HG03039 (cell line): ENCODE measurements at regions not wholly inside any gene's neighbourhood (a gene's known extent, or its start where the extent isn't known, plus 50 kb on each side); places are given as distances from the start of the nearest gene placed in this dataset.

Source experiments
- ATAC-seq: cut with Tn5 transposase; IDR thresholded peaks from one replicate; pipeline ENCODE4 v1.9.1; 2021; ENCODE audit warnings: mild to moderate bottlenecking, moderate library complexity; ENCODE audit not compliant: unreplicated experiment

DNA sequence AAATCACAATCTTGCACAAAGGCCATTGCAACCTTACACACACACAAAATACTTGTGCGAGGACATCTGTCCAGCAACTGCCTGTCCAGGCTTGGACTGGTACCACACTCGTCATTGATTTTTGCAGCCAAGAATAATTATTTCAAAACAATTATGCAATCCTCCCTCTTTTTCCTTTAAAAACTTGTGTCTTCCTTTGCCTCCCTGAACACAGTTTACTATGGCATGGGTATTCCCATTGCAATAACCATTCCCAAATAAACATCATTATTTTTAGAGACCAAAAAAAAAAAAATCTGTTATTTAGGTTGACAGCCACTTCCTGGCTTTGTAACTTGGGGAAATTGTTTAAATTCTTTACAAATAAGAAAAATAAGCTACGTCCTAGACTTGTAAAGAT is 54.0 kb downstream of the C11orf91 start:
- ATAC-seq: no peak

DNA sequence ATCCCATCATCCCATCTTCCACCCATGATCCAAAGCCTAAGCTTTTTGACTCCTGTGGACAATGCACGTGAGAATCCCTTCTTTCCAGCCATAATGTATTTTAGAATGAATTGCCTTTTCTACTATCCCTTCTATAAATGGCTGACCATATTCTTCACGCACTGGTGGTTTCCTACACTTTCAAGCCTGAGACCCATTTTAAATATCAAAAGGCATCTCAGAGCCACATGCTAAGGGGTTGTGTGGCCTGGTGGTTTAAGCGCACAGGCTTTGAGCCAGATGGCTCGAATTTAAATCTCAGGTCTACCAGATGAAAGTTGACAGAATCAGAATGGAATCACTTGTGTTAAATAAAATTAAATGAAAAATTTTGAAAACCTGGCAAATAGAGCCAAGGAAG is 54.5 kb downstream of the C11orf91 start:
- ATAC-seq: no peak

DNA sequence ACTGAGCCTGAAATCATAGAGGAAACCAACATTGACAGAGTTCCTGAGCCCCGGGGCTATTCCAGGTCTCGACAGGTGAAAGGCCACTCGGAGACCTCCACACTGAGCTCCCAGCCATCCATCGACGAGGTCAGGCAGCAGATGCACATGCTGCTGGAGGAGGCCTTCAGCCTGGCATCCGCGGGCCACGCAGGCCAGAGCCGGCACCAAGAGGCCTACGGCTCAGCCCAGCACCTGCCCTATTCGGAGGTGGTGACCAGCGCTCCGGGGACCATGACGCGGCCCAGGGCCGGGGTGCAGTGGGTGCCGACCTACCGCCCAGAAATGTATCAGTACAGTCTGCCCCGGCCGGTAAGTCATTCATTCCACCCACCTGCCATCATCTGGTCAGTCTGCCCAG is 54.9 kb downstream of the C11orf91 start:
- ATAC-seq: no peak

DNA sequence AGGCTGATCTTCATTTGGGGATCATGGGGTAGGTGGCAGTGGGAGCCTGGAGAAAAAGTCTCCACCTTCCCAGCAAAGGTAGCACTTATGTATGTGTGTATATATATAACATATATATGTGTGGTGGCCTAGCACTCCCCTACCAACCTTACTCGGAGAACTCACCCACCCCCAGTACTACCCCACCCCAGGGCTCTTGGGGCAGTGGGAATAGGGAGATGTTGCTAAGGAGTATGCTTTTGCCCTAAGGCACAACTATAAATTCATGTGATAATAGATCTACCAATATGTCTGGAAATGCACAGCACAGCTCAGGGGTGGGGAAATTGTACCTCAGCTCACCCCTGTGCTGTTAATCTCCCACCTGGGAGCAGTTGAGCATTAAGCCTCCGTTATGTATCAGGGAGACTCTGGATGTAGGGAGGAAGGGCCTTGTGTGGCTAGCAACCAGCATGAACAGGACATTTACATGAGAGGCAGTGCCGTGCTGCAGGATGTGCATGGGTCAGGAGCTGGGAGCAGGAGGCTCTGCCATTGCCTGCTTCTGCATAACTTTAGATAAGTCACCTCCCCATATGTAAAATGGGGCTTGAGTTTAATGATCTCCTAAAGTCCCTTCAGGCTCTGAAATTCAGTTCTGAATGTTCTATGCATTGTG is 57.3 kb downstream of the C11orf91 start:
- no peak for ATAC-seq

DNA sequence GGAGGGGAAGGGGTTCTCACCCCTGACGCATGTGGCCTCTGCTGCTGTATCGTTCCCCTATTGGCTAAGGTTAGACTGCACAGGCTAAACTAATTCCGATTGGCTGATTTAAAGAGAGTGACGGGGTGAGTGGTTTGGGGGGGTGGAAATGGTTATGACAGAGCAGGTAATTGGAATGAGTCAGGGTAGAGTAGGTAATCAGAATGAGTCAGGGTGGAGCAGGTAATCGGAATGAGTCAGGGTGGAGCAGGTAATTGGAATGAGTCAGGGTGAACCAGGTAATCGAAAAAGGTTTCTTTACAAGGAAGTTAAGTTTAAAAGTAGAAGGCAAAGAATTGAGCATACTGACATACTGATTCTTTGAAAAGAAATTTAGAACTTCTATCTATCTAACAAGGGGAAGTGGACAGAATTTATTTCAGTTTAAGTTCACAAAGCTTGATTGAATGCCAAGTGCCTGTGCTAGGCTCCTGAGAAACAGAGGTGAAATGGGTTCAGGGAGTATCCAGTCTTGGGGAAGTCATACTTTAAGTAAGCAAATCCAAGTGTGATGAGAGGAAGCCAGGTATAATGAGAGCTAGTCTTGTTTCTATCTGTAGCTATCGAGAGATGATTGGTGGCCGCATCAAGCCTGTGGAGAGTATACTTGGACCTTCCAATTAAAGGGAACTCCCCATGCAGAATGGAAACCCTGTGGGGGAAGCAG is 58.0 kb downstream of the C11orf91 start:
- ATAC-seq: no peak

DNA sequence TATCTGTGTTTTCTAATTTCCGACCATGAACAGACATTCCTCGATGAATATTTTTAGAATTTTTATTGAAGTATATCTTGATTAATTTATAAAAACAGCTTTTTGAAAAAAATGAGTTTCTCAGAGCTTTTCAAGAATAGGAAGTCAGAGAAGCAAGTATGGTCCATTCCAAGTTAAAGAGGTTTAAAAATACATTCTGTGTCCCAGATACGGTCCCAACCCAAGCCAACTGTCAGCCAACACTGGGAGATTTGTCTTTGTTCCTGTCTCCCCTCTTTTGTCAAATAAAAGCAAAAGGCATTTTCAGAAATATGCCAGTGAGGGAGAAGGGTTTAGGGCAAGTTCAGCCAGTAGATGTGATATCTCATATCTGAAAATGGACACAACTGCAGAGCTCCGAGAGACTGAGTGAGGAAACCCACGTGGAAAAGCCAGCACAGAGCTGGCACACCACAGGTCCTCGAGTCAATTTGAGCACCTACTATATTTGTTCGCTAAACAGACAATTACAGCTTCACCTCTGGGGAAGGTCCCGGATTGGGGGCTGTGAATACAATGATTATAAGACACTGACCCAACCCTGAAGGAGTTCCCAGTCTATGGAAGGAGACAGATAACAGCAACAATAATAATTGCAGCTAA is 59.8 kb downstream of the C11orf91 start:
- ATAC-seq: no peak

DNA sequence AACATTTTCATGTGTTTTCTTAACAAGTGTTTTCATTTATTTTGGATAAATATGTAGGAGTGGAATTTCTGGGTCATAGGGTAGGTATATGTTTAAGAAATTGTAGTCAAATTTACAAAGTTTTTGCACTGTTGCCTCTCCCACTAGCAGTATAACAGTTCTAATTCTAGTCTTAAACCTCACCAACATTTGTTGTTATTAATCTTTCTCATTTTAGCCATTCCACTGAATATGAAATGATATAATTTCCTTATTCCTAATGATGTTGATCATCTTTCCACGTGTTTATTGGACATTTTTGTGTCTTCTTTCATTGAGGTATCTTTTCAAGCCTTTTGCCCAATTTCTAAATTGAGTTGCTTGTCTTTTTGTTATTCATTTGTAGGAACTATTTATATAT is 62.0 kb downstream of the C11orf91 start:
- no peak for ATAC-seq

DNA sequence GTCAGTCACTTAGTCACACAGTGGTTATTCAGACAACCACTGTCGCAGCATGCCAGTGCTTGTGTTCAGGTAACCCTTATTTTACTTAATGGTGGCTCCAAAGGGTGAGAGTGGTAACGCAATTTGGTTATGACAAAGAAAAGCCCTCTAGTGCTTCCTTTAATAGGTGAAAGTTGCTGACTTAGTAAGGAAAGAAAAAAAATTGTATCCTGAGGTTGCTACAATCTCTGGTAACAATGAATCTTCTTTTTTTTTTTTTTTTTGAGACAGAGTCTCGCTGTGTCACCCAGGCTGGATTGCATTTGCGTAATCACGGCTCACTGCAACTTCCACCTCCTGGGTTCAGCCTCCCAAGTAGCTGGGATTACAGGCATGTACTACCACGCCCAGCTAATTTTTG is 64.5 kb downstream of the C11orf91 start:
- ATAC-seq: no peak

DNA sequence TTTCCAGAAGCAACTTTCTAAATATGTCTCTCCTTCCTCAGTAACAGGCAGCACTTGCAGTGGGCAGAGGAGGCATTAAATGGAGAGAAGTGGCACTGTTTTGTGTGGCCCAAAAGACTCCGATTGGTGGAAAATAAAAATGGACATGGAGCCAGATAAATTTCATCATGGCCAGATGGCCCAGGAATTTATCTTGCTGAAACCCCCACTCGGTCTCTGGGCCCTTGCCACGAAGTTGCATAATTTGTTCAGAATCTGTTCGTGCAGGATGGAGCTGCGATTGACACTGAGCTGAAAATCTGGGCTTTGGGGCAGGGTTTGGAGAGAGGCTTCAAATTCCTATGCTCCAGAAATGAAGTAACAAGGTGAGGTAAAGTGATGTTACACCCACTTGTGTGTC is 65.5 kb downstream of the C11orf91 start:
- ATAC-seq: no peak

DNA sequence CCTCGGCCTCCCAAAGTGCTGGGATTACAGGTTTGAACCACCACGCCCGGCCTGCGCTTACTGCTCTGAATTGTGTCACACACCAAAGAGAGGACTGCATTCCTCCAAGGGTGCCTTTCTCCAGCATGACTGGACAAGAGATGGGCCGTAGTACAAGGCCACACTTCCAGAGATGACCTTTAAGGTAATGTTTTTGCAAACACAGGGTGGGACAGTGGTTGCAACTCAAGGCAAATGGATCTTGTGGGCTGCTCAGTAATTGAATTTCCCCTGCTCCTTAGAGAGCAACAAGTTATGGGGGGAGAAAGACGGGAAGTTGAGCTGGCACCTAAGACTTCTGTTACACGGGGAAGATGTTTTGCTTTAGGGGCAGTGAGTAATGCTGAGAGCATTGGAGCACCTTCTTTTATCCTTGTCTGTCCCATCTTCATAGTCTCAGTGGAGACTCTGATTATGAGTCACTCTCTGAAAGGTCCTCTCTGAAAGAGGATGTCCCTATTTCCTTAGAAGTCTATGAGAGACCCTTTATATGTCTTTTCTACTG is 66.3 kb downstream of the C11orf91 start:
- no peak for ATAC-seq

DNA sequence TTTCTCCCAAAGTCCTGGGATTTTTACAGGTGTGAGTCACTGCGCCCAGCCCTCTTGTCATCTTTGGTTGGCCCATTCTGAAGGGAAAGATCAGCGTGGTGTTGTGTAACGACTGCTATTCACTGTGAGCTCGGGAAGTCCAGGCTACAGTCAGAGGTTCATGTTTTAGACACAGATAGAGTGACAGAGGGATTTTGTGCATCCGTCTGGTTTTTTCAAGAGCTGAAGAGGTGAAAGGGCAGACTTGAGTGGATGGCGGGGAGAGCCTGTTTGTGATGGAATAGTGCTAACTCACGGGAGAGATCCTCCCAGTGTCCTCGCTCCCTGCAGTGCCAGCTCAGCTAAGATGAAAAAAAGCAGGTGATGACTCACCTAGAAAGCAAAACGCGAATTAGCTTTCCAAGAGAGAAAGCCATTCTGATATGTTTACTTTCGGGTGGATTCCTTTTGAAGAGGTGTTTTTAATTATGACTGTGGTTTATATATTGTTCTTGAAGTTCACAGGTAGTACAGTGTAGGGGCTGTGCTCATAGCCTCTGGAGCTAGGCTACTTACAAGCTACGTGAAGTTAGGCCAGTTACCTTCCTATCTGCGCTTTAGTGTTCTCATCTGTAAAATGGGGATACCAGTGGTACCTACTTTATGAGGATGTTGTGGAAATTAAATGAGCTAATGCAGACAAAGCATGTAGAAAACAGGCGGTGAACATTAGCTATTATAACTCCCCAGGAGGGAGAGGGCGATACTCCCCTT is 67.2 kb downstream of the C11orf91 start:
- no peak for ATAC-seq

DNA sequence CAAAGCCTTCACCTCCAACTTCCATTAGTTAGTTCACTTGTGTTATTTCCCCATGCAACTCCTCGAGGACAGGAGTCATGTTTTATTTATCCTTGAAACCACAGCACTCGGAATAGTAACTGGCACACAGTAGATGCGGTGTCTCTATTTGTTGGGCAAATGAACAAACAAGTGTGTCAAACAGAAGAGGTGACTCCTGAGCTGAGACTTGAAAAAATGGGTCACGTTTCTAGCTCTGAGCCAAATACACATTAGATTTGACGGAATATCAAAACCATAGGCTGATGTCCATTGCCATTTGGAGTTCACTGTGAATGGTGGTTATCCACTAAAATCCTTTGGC is 68.9 kb downstream of the C11orf91 start:
- no peak for ATAC-seq

DNA sequence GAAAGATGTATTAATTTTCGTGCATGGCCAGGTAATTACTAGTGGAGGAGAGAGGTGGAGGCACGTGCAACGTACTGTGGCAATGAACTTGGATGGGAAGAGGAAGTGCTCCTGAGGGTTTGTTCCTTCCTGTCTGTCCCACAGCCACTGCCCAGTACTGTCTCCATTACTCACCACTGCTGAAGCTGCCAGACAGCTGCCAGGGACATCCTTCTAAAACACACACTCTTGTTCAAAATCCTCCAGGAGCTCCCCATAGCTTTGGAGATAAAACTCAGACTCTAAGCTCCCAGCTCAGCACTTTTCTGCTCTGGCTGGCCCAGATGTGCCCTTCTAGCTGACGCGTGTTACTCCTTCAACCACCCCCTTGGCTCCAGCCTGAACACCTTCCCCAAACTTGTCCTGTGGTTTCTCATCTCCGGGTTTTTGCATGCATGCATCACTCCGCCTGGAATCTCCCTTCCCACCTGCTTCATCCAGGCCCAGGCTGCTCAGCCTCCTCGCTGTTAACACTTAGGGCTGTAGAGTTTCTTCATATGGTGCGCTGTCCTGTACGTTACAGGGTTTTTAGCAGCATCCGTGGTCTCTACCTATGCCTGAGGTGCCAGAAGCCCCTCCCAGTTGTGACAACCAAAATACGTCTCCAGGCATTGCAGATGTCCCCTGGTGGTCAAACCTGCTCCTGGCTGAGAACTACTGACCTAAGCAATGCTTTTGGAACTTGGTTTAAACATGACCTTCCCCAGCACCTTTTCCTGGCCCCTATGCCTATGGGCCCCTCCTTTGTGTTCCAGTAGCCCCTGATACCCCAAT is 69.5 kb downstream of the C11orf91 start:
- no peak for ATAC-seq

DNA sequence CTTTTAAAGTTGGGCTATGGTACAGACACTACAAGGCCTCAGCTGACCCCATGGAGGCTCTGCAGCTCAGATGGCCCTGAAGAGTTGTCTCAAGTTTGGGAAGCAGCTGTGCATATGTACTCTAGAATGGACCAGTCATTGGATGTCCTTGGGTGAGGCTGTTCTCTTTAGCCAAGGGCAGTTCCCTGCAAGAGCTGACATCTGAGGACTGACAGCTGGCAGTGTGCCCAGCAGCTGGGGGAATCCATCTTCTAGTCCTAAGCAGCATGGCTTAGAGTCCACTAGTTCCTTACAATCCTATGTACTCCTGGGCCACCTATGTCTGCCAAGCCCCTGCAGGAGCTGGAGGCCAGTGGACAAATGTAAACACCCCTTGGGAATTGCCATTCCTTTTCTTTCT is 76.5 kb downstream of the C11orf91 start:
- no peak for ATAC-seq

DNA sequence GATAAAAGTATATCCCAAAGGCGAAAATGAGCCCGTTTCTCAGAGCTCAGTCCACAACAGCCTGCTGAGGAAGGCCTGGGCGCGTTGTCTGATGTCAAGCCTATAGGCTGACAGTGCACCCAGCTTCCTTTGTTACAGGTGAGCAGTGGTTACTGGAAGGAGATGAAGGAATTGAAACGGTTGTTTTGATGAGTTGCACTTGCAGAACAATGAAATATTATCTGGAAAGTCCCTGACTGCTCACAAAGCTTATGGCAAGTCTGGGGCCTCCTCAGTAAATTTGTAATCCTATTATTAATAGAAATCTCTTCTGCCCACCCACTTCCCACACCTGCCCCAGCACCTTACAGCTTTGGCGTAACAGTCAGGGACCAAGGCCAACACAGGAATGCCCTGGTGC is 77.8 kb downstream of the C11orf91 start:
- ATAC-seq: no peak

DNA sequence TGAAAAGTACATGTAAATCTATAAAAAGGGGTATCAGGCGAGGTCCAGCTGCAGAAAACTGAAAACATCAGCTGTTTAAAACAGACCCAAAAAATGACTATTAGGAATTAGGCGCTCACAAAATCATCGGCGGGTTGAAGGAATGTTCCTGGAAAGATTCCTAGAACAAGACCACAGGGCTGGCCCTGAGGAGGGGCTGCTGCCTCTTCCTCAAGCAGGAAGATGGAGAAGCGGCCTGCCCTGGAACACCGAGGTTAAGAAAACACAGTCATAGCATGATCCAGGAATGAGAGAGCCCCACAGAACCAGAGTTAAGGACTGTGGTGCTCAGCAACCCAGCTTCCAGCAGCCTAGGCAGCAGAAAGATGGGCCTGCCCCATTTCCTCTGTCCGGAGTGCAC is 78.4 kb downstream of the C11orf91 start:
- no peak for ATAC-seq

DNA sequence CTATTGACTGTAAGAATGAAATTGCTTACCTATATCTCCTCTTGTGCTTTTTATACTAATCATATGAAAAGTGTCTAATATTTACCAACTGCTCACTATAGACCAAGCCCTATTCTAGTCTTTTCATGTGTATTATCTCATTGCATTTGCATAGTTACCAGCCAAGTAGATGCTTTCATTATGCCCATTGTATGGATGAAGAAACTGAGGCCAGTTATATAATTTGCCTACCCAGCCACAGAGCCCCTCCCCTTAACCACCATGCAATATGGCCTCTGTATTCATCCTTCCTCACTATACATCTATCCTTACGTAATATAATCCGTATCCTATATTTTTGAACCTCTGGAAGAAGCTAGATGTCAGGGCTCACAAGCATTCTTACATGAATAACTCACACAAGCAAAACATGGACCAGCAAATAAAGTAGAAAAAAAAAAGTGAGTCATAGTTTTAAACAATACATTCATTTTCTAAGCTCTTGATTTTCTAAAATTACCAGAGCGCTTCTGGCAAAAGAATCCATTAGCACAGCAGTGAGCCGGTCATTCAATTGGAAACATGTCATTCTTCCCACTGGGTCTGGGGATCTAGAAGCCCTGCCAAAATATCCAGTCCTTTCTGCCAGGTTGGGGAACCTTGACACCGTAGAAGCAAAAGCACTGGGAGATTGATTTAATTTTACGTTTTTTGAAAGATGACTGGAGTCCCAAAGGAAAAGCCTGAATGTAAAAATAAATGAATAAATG is 80.0 kb downstream of the C11orf91 start:
- no peak for ATAC-seq

DNA sequence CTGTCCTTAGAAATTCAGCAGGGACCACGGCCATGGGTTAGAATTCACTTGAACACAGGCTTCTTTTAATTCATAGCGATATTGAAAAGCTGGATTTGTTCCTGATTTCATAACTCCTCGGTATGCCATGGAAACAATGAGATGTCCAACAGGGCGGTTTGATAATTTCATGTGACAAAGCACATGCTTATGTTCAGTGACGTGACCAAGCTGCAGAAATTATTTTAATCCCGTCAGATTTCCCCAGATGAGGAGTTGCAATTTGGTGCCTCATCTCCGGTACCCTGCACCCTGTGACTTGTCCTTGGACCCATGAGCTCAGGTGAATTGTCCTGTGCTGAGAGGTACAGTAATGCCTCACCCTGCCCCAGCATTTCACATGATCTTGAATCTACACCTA is 81.7 kb downstream of the C11orf91 start:
- no peak for ATAC-seq

DNA sequence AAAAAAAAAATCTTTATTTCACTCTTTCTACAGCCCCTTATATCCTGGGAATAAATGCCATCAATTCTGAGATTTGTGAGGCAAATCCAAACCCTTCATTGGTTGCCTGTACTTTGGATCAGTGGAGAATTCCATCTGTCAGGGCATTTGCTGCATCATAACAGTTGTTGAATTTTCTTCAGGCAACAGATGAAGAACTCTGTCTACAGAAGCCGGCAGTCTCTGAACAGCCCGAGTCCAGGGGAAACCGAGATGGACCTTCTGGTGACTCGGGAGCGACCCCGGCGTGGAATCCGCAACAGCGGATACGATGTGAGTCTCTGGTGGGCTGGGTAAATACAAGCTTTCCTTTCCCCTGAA is 82.3 kb downstream of the C11orf91 start:
- no peak for ATAC-seq
